IPS-NIHi11 (cell line): ENCODE measurements at regions not wholly inside any gene's neighbourhood (a gene's known extent, or its start where the extent isn't known, plus 50 kb on each side); places are given as distances from the start of the nearest gene placed in this dataset.
A peak's percentile ranks its signal among the peaks of the same experiment; 100 is the strongest.

ENCODE experiments used
- DNase-seq: peaks from one replicate; pipeline ENCODE4 v3.0.0; 2012; ENCODE audit warnings: mixed read lengths, low spot score

DNA sequence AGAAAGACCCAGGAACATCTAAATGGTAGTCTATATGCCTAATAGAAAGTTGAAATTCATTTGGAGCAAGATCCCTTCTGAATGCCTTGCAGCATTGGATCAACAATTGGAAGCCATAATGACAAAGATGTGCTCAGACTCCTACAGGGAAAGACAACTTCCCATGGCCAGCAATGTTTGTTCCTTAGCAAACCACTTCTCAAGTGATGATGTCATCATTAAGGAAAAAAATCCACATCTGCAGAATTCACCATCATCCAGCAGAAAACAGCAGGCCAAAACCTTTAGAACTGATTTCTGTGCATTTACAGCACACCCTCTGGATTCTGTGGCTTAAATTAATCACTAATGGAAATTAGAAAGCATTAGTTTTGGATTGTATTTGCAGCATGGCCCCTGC is 82.4 kb upstream of the ZIC3 start:
- no peak for DNase-seq

DNA sequence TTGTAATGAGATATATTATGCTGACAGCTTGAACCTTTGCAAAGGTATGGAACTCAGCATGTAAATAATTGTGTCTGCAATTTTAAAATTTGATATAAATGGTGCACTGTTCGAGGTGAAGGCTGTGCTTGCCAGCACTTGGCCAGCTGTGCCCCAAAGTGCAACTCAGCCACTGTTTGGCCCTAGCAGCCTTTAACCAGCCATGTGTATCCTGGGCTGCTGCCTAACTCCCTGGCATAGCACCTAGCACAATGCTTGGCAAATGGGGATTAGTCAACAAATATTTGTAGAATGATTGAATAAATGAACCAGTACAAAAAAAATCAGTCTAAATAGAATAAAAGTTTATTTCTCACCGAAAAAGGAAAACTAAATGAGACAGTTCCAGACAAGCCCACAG is 83.8 kb upstream of the ZIC3 start:
- DNase-seq: no peak

DNA sequence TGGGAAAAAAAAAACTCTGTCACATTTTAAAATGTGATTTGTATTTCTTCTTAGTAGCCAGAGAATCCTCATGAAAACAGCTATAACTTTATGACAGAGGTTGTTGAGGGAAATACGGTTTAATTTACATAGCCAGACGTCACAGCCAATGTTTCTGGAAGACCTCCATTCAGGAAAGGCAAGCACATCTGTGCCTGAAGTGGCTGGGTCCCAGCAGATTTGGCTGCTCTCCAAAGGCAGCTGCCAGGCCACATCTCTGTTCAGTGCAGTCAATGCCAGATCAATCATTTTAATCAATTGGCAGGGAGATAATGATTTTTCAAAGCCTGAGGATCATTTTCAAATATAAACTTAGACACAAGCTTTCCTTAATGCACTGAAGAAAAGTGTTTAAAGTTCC is 86.5 kb upstream of the ZIC3 start:
- DNase-seq: no peak

DNA sequence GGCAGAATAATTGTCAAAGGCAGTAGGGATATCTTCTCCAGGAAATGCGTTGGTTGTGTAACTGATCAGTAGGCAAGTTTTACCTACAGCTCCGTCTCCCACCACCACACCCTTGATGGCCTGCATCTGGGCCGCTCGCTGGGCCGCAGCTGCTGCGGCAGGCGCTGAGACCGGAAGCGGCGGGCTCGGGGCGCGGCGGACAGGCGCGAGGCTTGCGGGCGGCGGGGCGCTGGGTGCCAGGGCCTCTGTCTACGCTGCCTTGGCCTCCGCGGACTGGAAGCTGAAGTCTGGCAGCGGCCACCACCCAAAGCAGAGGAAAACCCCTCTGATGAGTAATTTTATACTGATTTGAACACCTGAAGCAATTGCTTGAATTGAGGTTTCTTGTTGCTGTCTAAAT is 124.2 kb upstream of the ZIC3 start:
- DNase-seq: no peak

DNA sequence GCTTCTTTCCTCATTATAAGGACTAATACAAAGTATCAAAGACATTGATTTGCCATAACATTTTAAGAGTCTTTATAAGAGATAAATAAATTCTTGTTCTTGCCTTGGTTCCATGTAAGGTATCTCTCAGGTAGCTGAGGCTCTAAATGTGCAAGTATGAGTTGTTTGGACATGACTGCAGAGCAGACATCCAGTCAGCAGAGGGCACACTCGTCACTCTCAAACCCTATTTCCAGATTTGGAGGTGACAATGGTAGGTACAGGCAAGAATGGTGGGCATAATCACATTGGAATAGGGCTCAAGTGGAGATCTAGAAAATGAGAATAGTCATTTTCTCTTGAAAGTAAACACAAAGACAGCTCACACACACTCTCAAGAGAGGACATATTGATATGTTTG is 133.3 kb upstream of the ZIC3 start:
- peak; percentile 35 for DNase-seq

DNA sequence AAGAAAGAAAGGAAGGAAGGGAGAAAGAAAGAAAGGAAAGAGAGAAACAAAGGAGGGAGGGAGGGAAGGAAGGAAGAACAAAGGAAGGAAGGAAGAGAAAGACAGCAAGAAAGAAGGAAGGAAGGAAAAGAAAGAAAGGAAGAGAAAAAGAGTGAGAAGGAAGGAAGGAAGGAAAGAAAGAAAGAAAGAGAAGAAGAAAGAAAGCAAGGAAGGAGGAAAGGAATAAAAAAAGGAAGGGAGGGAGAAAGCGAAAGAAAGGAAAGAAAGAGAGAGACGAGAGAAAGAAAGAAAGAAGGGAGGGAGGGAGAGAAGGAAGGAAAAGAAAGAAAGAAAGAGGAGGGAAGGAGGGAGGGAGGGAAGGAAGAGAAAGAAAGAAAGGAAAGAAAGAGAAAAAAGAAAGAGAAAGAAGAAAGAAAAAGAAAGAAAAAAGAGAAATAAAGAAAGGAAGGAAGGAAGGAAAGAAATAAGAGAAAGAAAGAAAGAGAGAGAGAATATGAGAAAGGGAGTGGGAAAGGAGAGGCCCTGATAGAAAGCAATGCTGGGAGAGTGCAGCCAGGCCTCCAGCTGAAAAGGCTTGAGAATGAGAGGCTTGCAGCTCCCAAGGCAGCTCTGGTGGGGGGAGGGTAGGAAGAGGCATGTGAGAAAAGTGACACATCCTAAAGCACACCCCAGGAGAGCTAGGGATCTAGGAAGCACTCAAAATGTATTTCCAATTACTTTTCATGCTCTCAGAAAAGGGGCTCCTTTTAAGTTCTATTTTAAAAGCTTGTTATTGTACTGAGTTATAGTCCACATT is 134.0 kb upstream of the ZIC3 start:
- peak; percentile 47 for DNase-seq

DNA sequence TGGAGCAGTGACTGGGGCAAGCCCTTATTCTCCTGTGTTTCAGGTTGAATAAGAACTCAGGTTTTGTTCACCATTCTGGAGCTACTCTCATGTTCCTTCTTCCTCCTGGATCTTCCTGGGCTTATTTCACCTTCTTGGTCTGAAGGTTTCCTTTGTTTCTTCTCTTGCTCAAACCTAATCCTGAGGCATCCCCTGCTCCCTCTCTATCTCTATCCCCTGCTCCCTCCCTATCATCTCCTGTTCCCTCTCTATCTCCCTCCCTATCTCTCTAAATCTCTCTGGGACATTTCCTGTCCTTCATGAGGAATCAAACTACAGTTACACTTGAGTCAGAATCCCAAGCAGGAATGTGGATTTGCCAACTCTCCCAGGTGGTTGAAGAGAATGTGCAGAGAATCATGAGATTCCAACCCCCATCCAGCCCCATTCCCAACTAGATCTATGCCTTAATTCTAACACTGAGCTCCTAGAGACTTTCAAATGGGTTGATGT is 134.9 kb upstream of the ZIC3 start:
- no peak for DNase-seq

DNA sequence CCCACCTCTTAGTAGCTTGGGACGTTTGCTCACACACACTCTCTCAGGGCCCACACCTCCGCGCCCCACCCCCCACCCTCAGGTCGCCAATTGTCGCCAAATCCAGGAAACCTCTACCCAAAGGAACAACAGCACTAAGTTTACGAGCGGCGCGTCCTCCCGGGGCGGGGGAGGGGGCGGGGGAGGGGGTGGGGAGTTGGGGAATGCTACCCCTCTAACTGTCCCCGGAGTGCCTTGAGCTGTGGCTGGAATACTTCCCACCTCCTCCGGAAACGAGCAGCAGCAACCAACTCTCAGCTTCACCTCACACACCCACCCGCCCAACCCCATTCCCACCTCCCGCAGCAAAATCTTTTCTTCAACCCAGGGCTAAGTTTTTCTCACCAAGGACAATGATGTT is 135.6 kb upstream of the ZIC3 start:
- peak; percentile 26 for DNase-seq

DNA sequence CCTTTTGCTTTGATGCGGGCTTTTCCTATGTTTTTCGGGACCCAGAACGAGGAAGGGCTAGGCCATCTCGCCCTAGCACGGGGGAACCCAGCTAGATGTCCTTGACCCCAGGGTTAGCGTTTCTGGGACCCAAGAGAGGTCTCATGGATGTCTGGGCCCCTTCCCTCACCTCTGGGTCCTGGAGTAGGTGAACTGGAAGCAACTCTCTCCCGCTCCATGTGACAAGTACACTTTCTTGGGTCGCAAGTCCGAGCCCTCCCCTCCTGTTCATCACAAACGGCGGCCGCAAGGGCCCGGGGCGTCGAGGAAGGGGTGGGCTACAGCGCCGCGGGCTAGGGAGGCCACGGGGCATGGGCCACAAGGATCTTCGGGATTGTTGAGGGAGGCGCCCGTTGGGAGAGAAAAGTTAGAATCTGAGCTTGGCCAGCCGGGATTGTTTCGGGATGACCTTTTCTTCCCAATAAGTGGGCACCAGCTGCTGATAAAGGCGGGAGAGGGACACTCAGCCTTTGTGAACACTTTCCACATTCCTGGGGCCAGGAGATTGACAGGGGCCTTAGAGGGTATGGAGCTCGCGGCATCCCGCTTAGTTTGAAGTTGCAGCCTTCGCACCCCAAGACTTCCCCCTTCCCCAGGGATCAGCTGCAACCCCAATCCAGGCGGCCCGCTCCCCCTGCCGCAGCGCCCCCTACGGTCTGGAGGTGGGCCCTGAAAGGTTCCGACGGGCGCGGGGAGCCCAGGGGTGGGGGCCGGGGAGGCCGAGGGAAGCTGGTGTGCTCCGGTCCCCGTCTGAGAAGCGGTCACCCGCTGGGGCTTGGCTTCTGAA is 136.9 kb upstream of the ZIC3 start:
- peak; percentile 37 for DNase-seq

DNA sequence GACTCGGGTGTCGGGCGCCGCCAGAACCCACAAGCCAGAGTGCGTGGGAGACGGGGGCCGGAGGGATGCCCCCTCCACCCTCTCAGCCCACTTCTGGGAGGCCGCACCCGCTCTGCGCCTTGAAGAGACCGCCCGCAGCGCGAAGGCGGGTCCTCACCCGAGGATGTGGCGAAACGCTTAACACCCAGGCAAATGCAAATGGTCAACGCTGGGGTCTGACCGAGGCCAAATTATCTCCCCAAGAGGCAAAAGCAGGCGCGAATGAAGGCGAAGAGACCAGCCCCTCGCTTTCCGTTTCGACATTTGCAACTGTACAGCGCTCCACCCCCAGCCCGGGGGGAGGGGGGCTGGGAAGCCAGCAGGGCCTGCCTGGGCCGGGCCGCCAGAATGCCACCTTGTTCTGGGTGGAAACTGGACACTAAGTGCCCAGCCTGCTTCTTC is 137.7 kb upstream of the ZIC3 start:
- peak; percentile 18 for DNase-seq

DNA sequence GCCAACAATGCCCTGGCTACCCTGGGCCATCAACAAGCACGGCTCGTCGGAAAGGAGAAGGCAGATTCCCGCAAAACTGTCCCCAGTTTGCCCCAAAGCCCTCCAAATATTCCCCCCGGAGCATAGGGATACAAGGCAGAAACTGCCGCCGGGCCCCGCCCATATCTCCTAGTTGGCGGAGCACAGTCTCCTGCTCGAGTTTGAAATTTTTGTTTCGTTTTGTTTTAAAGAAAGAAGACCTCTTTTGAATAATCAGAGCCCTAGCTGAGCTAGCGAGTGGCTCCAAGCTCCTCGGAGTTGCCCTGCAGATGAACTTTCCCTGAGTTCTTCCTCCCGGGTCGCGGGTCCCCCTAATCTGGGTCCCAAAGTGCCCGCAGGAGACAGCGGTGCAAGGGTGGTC is 138.1 kb upstream of the ZIC3 start:
- DNase-seq: peak; percentile 8

DNA sequence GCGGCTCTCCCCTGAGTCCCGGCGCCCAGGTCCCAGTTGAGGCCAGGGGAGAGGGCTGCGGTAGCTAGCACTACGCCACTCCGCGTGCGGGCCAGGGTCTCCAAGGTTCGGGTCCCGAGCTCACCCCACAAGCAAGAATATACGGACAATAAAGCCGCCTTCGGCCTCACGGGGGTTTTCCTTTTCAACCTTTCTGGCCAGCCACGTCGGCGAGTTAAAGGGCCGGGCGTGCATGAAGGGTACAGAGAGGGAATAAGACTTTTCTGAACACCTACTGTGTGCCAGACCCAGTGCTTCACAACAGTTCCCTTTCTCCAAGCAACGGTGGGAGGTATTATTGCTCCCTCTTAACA is 138.5 kb upstream of the ZIC3 start:
- no peak for DNase-seq

DNA sequence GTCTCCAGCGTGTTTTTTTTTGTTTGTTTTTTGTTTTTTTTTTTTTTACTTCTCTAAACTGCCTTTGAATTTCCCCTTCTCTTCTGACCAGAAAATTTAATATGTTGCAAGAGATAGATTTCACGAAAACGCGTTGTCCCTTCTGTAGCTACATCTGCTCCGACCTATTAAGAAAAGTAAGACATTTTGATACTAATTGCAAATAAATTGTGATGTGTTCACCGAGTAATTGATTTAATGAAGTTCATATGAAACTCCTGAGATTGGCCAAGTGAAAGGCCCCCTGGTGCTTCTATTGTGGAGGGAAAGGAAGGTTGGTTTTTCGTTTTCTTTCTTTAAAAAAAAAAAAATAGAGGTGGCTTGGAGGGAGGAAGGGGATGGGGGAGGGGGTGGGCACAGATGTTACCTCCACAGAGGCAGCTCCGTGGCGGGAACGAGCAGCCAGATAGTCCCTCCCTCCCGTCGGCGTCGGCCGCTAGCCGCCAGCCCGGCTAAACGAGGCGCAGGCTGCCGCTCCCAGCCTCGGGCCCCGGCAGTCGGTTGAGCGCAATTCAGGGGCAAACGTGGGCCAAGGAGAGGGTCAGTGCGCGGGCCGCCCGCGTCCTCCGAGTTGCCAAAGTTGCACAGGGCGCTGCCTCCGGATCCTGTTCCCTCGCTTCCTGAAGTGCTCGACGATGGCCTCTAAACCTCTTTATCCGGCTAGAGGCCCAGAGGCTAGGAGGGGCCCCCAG is 139.1 kb upstream of the ZIC3 start:
- peak; percentile 26 for DNase-seq

DNA sequence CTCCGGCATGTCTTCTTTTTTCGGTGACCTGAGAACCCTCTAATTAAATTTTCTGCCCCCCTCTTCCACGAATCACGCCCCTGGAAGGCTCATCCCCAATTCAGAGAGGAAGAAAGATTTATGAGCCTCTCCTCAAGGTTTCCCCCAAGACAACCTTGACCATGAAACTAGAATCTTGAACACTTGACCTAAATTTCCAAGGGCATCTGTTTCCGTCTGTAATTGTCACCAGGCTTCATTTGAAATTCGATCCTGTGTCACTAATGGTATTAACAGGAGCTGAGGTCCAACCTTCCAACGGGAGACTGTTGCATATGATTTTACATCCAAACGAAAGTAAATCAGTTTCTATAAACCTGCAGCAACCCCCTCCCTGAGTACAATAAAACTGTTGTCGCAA is 139.9 kb upstream of the ZIC3 start:
- DNase-seq: no peak

DNA sequence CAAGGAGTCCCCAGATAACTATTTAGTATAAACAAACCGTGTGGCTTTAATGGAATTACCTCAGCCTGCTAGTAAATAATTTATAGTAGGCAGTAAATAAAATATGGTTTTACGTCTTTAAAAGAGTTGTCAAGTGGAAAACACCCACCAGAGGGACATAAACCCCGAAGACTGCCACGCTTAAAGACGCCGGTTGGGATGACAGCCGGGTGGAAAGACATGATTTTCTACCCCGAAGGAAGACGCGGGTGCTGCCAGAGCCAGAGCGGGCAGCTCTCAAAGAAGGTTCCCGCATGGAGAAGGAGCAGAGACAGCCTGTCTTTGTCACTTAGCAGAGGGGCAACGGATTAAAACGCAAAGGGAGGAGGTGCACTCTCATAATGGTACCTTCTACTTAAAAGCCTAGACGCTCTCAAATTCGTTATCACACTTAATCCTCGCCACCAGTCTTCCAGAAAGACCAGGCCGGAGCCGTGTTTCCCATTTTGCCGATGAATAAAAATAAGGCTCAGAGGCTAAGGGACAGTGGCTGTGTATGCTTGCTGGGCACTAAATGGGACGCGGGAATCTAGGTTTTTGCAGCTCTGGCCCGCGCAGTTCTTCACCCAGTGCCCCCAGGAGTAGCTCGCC is 140.5 kb upstream of the ZIC3 start:
- DNase-seq: no peak

DNA sequence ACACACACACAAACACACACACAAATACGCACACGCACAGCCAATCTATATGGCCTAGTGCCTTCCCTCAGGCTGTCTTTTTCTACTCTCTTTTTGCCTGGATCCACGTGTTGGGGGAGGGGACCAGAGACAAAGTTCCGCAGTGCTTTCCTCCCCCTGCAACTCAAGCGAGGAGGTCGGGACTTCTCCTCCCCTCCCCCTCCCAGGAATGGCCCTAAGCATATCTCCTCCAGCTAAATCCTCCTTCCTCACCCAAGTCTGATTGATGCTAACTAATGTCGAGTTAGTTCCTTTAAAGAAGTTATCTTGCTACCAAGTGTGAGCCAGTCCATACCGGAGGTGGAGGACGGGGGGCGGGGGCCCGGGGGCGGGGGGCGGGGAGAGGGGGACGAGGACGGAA is 141.2 kb upstream of the ZIC3 start:
- peak; percentile 29 for DNase-seq

DNA sequence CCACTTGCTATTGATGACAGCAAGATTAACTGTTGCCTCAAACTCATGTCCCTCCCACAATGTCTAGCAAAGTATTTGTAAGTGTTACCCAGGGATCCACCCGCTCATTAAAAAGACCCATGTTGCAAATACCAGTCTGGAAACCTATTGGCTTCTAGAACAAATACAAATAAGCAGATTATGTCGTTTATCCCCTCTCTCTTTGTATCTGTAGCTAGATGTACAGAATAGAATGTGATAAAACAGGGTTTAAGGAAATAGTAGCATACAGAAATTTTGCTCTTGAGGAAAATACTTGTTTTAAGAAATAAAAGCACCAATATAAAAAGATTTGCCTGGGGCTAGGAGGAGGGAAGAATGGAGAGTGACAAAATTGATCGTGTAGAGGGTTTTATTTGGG is 142.7 kb upstream of the ZIC3 start:
- no peak for DNase-seq

DNA sequence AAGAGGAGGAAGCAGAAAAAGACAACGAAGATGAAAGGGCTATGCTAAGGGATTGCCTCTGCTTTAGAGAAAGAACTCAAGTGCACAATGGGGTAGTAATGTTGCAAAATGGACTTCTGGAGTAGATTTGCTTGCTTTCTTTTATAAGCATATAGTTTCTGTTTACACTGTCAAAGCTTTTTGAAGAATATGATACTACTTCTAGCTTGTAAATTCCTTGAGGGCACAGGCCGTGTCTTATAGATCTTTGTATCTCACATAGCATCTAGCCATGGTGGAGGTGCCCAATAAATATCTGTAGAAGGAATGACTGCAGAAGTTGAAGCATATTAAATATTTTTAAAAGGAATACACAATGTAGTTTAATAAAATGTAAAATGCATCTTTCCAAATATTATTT is 147.8 kb upstream of the ZIC3 start:
- DNase-seq: no peak

DNA sequence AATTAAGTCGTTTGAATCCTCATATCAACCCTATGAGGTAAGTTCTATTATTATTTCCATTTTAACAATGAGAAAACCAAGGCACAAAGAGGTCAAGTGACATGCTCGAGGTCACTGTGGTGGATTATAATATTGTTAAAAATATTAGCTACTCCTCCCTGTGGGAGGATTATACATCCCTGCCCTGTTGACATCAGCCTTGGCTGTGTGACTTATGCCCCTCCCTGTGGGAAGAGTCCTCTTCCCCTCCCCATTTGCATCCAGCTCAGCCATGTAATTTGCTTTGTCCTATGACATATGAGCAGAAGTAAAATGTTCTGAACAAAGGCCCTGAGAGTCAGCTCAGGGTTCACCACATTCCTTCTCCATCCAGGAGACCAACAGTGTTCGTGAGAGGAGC is 152.7 kb upstream of the ZIC3 start:
- no peak for DNase-seq

DNA sequence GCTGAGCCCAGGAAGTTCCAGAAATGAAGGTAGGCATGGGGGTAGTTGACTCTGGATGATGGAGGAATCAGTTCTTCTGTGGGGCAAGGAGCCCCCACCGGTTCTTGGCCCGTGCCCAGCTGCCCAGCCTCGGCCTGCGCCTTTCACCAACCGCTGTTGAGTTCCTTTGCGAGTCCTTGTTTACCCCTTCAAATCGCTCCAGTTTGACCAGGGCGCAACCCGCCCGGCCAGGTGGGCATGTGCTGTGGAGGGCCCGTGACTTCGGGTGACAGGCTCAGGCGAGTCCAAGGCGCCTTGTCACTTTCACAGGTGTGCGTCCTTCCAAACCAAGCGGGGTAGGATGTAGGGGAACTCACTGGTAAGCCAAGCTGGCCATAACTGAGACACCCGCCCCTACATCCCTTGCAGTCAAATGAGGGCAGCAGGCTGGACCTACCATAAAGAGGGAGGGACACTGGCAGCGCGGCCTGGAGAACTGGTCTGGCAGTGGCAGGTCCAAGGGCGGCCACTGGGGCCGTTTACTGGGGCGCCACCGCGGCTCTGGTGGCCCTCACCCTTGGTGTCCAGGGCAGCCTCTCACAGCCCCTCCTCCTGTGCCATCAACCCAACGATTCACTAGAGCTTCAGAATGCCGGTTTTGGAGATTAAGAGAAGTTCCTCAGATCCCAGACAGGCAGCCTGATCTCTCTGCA is 160.3 kb upstream of the ZIC3 start:
- DNase-seq: no peak

DNA sequence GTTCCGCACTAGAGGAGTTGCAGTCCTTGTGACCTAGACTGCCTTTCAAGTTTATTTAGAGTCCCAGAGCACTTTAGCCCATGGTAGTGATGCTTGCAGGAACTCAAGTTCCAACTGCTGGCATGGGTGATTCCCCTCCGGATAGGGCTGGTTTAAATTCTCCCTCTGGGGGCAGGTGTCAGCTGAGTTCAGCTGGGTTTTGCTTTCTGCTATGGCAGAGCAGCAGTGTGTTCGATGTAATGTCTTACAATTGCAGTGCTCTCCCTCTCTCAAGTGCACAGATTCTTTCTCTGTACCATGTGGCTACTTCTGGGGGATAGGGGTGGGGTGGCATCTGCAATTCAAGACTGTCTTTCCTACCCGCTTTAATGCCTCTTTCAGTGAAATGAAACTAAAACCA is 164.8 kb upstream of the ZIC3 start:
- DNase-seq: no peak

DNA sequence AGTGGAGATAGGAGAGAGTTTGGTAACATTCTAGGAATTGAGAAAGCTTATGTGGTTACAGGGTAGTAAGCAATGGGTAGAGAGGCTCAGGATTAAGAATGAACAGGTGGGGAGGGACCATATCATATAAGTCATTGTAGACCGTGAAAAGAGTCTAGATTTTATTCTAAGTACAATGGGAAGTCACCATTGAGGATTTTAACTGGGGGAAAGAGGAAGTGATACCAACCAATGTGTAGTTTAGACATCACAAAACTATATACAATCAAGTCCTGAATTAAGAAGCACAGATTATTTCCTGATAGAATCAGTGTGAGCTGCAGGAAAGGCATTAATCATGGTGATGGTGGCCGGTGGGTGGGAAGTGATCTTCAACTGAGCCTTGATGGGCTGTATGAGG is 178.3 kb upstream of the ZIC3 start:
- DNase-seq: no peak
